Neural progenitor cell (in vitro differentiated cells): ENCODE measurements at regions not wholly inside any gene's neighbourhood (a gene's known extent, or its start where the extent isn't known, plus 50 kb on each side); places are given as distances from the start of the nearest gene placed in this dataset.

Source experiments
- DNase-seq: peaks from one replicate; pipeline ENCODE4 v3.0.0-alpha.2; 2016; ENCODE audit warnings: low spot score
- H2AFZ ChIP-seq: fragments of 200-600 bp; sonication (generic); replicated peaks from 2 replicates; pipeline ENCODE4 v1.6.1; 2016; ENCODE audit warnings: antibody characterized with exemption
- H3F3A ChIP-seq: fragments of 200-600 bp; sonication (generic); 2 replicates; pipeline ENCODE4 v1.6.1; 2016; ENCODE audit warnings: antibody characterized with exemption, low read depth
- H3K27ac ChIP-seq: fragments of 200-600 bp; sonication (generic); 2 replicates; pipeline ENCODE4 v1.5.1; 2016; ENCODE audit warnings: mild to moderate bottlenecking
- H3K27me3 ChIP-seq: fragments of 200-600 bp; sonication (generic); 2 replicates; pipeline ENCODE4 v1.6.1; 2016; ENCODE audit warnings: mild to moderate bottlenecking, moderate library complexity
- H3K36me3 ChIP-seq: fragments of 200-600 bp; sonication (generic); 2 replicates; pipeline ENCODE4 v1.5.1; 2016
- H3K4me1 ChIP-seq: fragments of 200-600 bp; sonication (generic); 2 replicates; pipeline ENCODE4 v1.6.1; 2016; ENCODE audit warnings: mixed run types
- H3K4me2 ChIP-seq: fragments of 200-600 bp; sonication (generic); 2 replicates; pipeline ENCODE4 v1.6.1; 2016
- H3K4me3 ChIP-seq: fragments of 200-600 bp; sonication (generic); 2 replicates; pipeline ENCODE4 v1.5.1; 2016
- H3K79me2 ChIP-seq: fragments of 200-600 bp; sonication (generic); 2 replicates; pipeline ENCODE4 v1.6.1; 2016; ENCODE audit warnings: low read depth
- H3K9ac ChIP-seq: fragments of 200-600 bp; sonication (generic); 2 replicates; pipeline ENCODE4 v1.6.1; 2016
- H3K9me3 ChIP-seq: fragments of 200-600 bp; sonication (generic); 2 replicates; pipeline ENCODE4 v1.5.1; 2016; ENCODE audit warnings: low read depth
- H4K20me1 ChIP-seq: fragments of 200-600 bp; sonication (generic); 2 replicates; pipeline ENCODE4 v1.6.1; 2016; ENCODE audit warnings: low read depth
- H3K27ac Mint-ChIP-seq: 3 replicates; pipeline ENCODE4 v1.8.0; 2021; ENCODE audit warnings: mixed read lengths
- H3K27me3 Mint-ChIP-seq: 2 replicates; pipeline ENCODE4 v1.8.0; 2022; ENCODE audit warnings: low read depth, mild to moderate bottlenecking, inconsistent platforms, moderate library complexity, mixed read lengths; ENCODE audit not compliant: insufficient read depth
- H3K36me3 Mint-ChIP-seq: 3 replicates; pipeline ENCODE4 v1.8.0; 2021; ENCODE audit warnings: mixed read lengths
- H3K4me1 Mint-ChIP-seq: 3 replicates; pipeline ENCODE4 v1.8.0; 2021; ENCODE audit warnings: mixed read lengths
- H3K4me3 Mint-ChIP-seq: 3 replicates; pipeline ENCODE4 v1.8.0; 2021; ENCODE audit warnings: mild to moderate bottlenecking, moderate library complexity, mixed read lengths
- H3K9me3 Mint-ChIP-seq: 3 replicates; pipeline ENCODE4 v1.8.0; 2020; ENCODE audit warnings: mixed read lengths
- CTCF ChIP-seq: fragments of 200-600 bp; sonication (generic); IDR thresholded peaks from 2 replicates; pipeline ENCODE4 v1.5.1; 2017; ENCODE audit warnings: antibody characterized with exemption, mild to moderate bottlenecking
- EZH2 ChIP-seq: fragments of 200-600 bp; sonication (generic); IDR thresholded peaks from 2 replicates; pipeline ENCODE4 v1.6.1; 2017; ENCODE audit warnings: antibody characterized with exemption, mild to moderate bottlenecking, moderate library complexity
- EZH2phosphoT487 ChIP-seq: fragments of 200-600 bp; sonication (generic); IDR thresholded peaks from 2 replicates; pipeline ENCODE4 v1.6.1; 2017; ENCODE audit warnings: antibody characterized with exemption

GRCh38 chr3:181885868-181886630 lies 174.3 kb downstream of the SOX2 start:
- Histone ChIP-seq H3K9ac (no peak overlapping the region), H3K79me2 (no peaks in the 10 kb centered on the region), H3K4me3 (no peak overlapping the region), H3K27me3 (no peaks in the 10 kb centered on the region), H3K9me3 (no peaks in the 10 kb centered on the region), H3K36me3 (no peaks in the 10 kb centered on the region), H3F3A (peaks cover 16% of the 10 kb centered on the region), H3K27ac (peak overlapping the region; percentile 69), H3K4me2 (no peak overlapping the region), H4K20me1 (no peaks in the 10 kb centered on the region), H2AFZ (no peak overlapping the region), H3K4me1 (peaks cover 27% of the 10 kb centered on the region)
- no peak overlapping the region for H3K4me3 Mint-ChIP-seq
- peaks cover 17% of the 10 kb centered on the region for H3K4me1 Mint-ChIP-seq
- H3K9me3 Mint-ChIP-seq: peaks cover 11% of the 10 kb centered on the region
- no peak for DNase-seq
- peaks cover 2% of the 10 kb centered on the region for H3K27me3 Mint-ChIP-seq
- H3K27ac Mint-ChIP-seq: no peak overlapping the region
- H3K36me3 Mint-ChIP-seq: no peaks in the 10 kb centered on the region
- no peak for TF ChIP-seq CTCF
- no peak for TF ChIP-seq EZH2phosphoT487
- TF ChIP-seq EZH2: no peak

- no peak overlapping the region for H3K27ac Mint-ChIP-seq
- H3K4me1 ChIP-seq: peaks cover 25% of the 10 kb centered on the region
- no peak overlapping the region for H3K4me3 ChIP-seq
- no peak overlapping the region for H3K4me3 Mint-ChIP-seq
- H3K27me3 ChIP-seq: no peaks in the 10 kb centered on the region
- H4K20me1 ChIP-seq: no peaks in the 10 kb centered on the region
- H3K27me3 Mint-ChIP-seq: peaks cover 2% of the 10 kb centered on the region
- H3K36me3 Mint-ChIP-seq: no peaks in the 10 kb centered on the region
- H3K4me1 Mint-ChIP-seq: peaks cover 14% of the 10 kb centered on the region
- no peak overlapping the region for H3K27ac ChIP-seq
- peaks cover 11% of the 10 kb centered on the region for H3K9me3 Mint-ChIP-seq
- no peaks in the 10 kb centered on the region for H3K9me3 ChIP-seq
- no peak for DNase-seq
- H3F3A ChIP-seq: peaks cover 13% of the 10 kb centered on the region
- no peak for TF ChIP-seq EZH2phosphoT487
- no peak for TF ChIP-seq CTCF
- TF ChIP-seq EZH2: no peak
- H3K79me2 ChIP-seq: no peaks in the 10 kb centered on the region
- no peak overlapping the region for H2AFZ ChIP-seq
- H3K4me2 ChIP-seq: no peak overlapping the region
- no peak overlapping the region for H3K9ac ChIP-seq
- H3K36me3 ChIP-seq: no peaks in the 10 kb centered on the region
Observed at GRCh38 chr3:181886676-181887075, 175.0 kb downstream of the SOX2 start.

- Histone ChIP-seq H4K20me1 (no peaks in the 10 kb centered on the region), H3F3A (peaks cover 10% of the 10 kb centered on the region), H3K4me1 (peaks cover 19% of the 10 kb centered on the region), H3K4me3 (no peak overlapping the region), H3K79me2 (no peaks in the 10 kb centered on the region), H3K4me2 (no peak overlapping the region), H3K9ac (no peak overlapping the region), H3K27me3 (no peaks in the 10 kb centered on the region), H3K36me3 (no peaks in the 10 kb centered on the region), H2AFZ (no peak overlapping the region), H3K27ac (no peak overlapping the region), H3K9me3 (no peaks in the 10 kb centered on the region)
- no peak overlapping the region for H3K27ac Mint-ChIP-seq
- H3K9me3 Mint-ChIP-seq: peaks cover 11% of the 10 kb centered on the region
- peaks cover 10% of the 10 kb centered on the region for H3K4me1 Mint-ChIP-seq
- TF ChIP-seq EZH2: no peak
- no peak for TF ChIP-seq EZH2phosphoT487
- TF ChIP-seq CTCF: no peak
- DNase-seq: no peak
- H3K4me3 Mint-ChIP-seq: no peak overlapping the region
- H3K27me3 Mint-ChIP-seq: peaks cover 2% of the 10 kb centered on the region
- H3K36me3 Mint-ChIP-seq: no peaks in the 10 kb centered on the region
Observed at GRCh38 chr3:181887685-181888084, 176.0 kb downstream of the SOX2 start.
